ENCODE measurements at regions not wholly inside any gene's neighbourhood (a gene's known extent, or its start where the extent isn't known, plus 50 kb on each side); places are given as distances from the start of the nearest gene placed in this dataset.
"Not testable (repeated sequence)": the region's sequence is repeated elsewhere in the genome, so short reads cannot be mapped to it uniquely, and the experiment has no call there.

GRCh38 chr14:104250175-104250574 is 111.8 kb downstream of the KIF26A start:
- no peak for DNase-seq

- no peak for DNase-seq
Measured at GRCh38 chr14:104252256-104253215, 114.1 kb downstream of the KIF26A start.

GRCh38 chr14:104253223-104253822 is 114.9 kb downstream of the KIF26A start:
- no peak for DNase-seq

GRCh38 chr14:104253901-104254353 is 115.5 kb downstream of the KIF26A start:
- no peak for DNase-seq

GRCh38 chr14:104254735-104255400 is 116.5 kb downstream of the KIF26A start:
- DNase-seq, result no peak

GRCh38 chr14:104256025-104256424 is 117.6 kb downstream of the KIF26A start:
- no peak for DNase-seq

- DNase-seq, result no peak
Measured at GRCh38 chr14:104262515-104263514, 124.4 kb downstream of the KIF26A start.

GRCh38 chr14:104263675-104264358 is 125.4 kb downstream of the KIF26A start:
- no peak for DNase-seq

GRCh38 chr14:104264495-104265265 is 126.3 kb downstream of the KIF26A start:
- DNase-seq, result no peak

- DNase-seq, result no peak
Measured at GRCh38 chr14:104265918-104266630, 127.7 kb downstream of the KIF26A start.

- no peak for DNase-seq
Measured at GRCh38 chr14:104266631-104267575, 128.5 kb downstream of the KIF26A start.

GRCh38 chr14:104267895-104268294 is 129.5 kb downstream of the KIF26A start:
- no peak for DNase-seq

- no peak for DNase-seq
Measured at GRCh38 chr14:104268295-104268694, 129.9 kb downstream of the KIF26A start.

- no peak for DNase-seq
Measured at GRCh38 chr14:104268725-104269436, 130.5 kb downstream of the KIF26A start.

GRCh38 chr14:104269511-104270241 is 131.3 kb downstream of the KIF26A start:
- not testable (repeated sequence) for DNase-seq

- no peak for DNase-seq
Measured at GRCh38 chr14:104271391-104271790, 133.0 kb downstream of the KIF26A start.

GRCh38 chr14:104274806-104275205 is 136.4 kb downstream of the KIF26A start:
- no peak for DNase-seq
